ENCODE measurements at regions not wholly inside any gene's neighbourhood (a gene's known extent, or its start where the extent isn't known, plus 50 kb on each side); places are given as distances from the start of the nearest gene placed in this dataset.

DNA sequence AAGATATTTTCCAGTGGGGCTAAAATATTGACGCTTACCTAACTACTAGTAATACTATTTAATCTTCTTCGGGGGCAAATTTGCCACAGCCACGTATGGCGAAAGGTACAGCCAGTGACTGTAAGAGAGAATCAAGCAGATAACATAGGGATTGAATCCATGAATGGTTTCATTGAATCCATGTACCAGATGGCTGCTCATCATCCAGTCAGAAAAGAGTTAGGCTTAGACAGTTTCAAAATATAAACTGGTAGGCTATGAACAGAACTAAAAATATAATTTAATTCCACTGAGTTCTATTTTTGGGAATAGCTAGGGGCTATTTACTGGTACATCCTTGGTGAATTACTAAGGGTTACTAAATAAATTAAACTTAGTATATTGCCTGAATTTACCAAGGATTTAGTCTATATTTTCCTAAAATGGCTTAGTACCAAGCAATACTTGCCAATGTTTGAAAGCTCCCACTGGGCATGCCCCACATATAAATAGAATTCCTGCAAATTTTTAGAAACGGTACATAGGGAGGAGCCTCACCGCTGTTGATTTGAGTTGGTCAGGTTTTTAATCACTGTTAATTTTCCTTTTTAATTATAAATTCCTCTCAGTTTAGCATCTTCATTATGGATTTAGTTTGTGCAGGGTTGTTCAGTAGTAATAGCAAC is 55.8 kb upstream of the VLDLR start:
- TF ChIP-seq POLR2AphosphoS5 (IDR thresholded peaks at IDR 0.05) (no peak), CTCF (IDR thresholded peaks at IDR 0.05) (no peak)

All from upper lobe of left lung (tissue), 4 donors.